Hepatocyte (in vitro differentiated cells): ENCODE measurements at regions not wholly inside any gene's neighbourhood (a gene's known extent, or its start where the extent isn't known, plus 50 kb on each side); places are given as distances from the start of the nearest gene placed in this dataset.

Experiments used
- EZH2 ChIP-seq: fragments of 200-600 bp; sonication (generic); IDR thresholded peaks from 2 replicates; pipeline ENCODE4 v1.6.1; 2016; ENCODE audit warnings: antibody characterized with exemption, mild to moderate bottlenecking, borderline replicate concordance
- EZH2phosphoT487 ChIP-seq: fragments of 200-600 bp; sonication (generic); IDR thresholded peaks from one replicate; pipeline ENCODE4 v1.6.1; 2018; ENCODE audit warnings: antibody characterized with exemption, mild to moderate bottlenecking, low read depth, moderate library complexity; ENCODE audit not compliant: unreplicated experiment, severe bottlenecking
- TF ChIP-seq, protein P1 (sequence below): fragments of 200-600 bp; sonication (generic); IDR thresholded peaks from 2 replicates; pipeline ENCODE4 v1.5.1; 2016; ENCODE audit warnings: antibody characterized with exemption, mild to moderate bottlenecking; ENCODE audit not compliant: poor library complexity

DNA sequence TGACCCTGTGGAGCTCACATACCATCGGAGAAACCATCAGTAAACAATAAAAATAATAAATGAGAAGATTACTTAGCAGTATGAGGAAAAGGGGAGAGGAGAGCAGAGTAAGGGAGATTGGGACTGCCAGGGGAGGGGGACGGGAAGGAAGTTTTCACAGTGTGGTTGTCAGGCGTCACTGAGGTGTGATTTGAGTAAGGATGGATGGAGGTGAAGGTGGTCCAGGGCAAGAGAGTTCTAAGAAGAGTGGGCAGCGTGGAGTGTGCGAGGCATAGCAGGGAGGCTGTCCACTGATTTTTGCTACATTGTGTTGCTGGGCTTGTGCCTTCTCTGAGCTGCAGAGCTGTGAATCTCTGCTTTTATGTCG, 119.1 kb downstream of the HPGD start:
- TF ChIP-seq EZH2 (no peak), EZH2phosphoT487 (no peak)
- TF ChIP-seq, protein P1, sequence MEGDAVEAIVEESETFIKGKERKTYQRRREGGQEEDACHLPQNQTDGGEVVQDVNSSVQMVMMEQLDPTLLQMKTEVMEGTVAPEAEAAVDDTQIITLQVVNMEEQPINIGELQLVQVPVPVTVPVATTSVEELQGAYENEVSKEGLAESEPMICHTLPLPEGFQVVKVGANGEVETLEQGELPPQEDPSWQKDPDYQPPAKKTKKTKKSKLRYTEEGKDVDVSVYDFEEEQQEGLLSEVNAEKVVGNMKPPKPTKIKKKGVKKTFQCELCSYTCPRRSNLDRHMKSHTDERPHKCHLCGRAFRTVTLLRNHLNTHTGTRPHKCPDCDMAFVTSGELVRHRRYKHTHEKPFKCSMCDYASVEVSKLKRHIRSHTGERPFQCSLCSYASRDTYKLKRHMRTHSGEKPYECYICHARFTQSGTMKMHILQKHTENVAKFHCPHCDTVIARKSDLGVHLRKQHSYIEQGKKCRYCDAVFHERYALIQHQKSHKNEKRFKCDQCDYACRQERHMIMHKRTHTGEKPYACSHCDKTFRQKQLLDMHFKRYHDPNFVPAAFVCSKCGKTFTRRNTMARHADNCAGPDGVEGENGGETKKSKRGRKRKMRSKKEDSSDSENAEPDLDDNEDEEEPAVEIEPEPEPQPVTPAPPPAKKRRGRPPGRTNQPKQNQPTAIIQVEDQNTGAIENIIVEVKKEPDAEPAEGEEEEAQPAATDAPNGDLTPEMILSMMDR, result no peak
